Muscle layer of colon (tissue), 2 donors: ENCODE measurements at regions not wholly inside any gene's neighbourhood (a gene's known extent, or its start where the extent isn't known, plus 50 kb on each side); places are given as distances from the start of the nearest gene placed in this dataset.
"Not testable (repeated sequence)": the region's sequence is repeated elsewhere in the genome, so short reads cannot be mapped to it uniquely, and the experiment has no call there.

Source experiments
- H3K27ac ChIP-seq: one replicate; pipeline ENCODE4 v1.7.0; 2013; ENCODE audit warnings: low read depth, mild to moderate bottlenecking, low read length, moderate library complexity
- H3K27me3 ChIP-seq, 2 donors: one replicate each; pipeline ENCODE4 v1.7.0; 2013; ENCODE audit warnings: low read length in 2 of 2, mild to moderate bottlenecking in 2 of 2; ENCODE audit not compliant: insufficient read depth in 2 of 2, control insufficient read depth in 1 of 2
- H3K36me3 ChIP-seq: one replicate; pipeline ENCODE4 v1.7.0; 2013; ENCODE audit warnings: mild to moderate bottlenecking, low read length; ENCODE audit not compliant: insufficient read depth
- H3K4me1 ChIP-seq: one replicate; pipeline ENCODE4 v1.7.0; 2013; ENCODE audit warnings: mild to moderate bottlenecking, low read length; ENCODE audit not compliant: insufficient read depth
- H3K4me3 ChIP-seq, 2 donors: one replicate each; pipeline ENCODE4 v1.7.0; 2013; ENCODE audit warnings: low read length in 2 of 2, low read depth in 1 of 2, mild to moderate bottlenecking in 1 of 2, moderate library complexity in 1 of 2
- H3K9ac ChIP-seq: one replicate; pipeline ENCODE4 v1.7.0; 2013; ENCODE audit warnings: low read length
- H3K9me3 ChIP-seq: one replicate; pipeline ENCODE4 v1.7.0; 2013; ENCODE audit warnings: mild to moderate bottlenecking, low read length
- donor health status: abdominal sarcoma.
- donor health status: Adenocarcinoma of cecum.

DNA sequence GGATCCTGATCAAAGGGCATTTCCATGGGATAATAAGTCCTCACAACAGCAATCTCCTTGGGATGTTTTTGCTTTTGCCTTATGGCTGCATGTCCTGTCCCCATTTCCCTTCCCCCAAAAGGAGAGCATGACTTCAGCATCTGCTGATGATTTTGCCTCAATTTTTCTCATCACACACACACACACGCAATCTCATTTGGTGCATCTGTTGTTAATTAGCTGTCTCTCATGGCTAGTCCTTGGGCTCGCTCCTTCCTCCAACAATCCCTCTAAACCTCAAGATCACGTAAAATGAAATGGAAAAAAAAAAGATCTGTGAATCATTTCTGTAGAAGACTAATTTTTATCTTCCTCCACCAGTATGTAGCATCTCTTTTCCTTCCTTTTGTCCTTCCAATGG, 153.6 kb downstream of the RBMX2 start:
- H3K27ac ChIP-seq: no peak overlapping the region
- peaks cover 5% of the 10 kb centered on the region for H3K4me1 ChIP-seq
- peaks cover 0 to 8% of the 10 kb centered on the region in 2 donors for H3K27me3 ChIP-seq
- H3K36me3 ChIP-seq: no peaks in the 10 kb centered on the region
- no peak overlapping the region for H3K4me3 ChIP-seq
- no peak overlapping the region for H3K9ac ChIP-seq
- no peaks in the 10 kb centered on the region for H3K9me3 ChIP-seq

DNA sequence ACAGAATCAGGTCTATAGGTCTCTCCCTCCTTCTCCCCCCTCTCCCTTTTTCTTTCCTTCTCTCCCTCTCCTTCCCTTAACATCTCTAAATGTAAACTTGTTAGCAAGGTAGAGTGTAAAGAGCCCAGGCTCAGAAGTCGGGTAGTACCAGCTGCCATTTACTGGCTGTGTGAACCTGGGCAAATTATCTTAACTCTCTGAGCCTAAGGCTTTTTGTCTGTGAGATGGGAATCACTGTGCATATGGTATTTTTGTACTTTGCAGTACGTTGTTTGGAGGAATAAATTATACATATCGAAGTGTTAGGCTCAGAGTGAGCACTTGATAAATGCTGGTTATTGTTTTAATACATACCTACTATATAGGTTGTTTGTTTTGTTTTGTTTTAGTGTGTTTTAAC, 154.0 kb downstream of the RBMX2 start:
- Histone ChIP-seq H3K36me3 (no peaks in the 10 kb centered on the region), H3K9ac (no peak overlapping the region), H3K9me3 (no peaks in the 10 kb centered on the region), H3K27me3 (peaks cover 0 to 5% of the 10 kb centered on the region in 2 donors), H3K4me1 (peaks cover 1% of the 10 kb centered on the region), H3K4me3 (no peak overlapping the region), H3K27ac (no peak overlapping the region)

DNA sequence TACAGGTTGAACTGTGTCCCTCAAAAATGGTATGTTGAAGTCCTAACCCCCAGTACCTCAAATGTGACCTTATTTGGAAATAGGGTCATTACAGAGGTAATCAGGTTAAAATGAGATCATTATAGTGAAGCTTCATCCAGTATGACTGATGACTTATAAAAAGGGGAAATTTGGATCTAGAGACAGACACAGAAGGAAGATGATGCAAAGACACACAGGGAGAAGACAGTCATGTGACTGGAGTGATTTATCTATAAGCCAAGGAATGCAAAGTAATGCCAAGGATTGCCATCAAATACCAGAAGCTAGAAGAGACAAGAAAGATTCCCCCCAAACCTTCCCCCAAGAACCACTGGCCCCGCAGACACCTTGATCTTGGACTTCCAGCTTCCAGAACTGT, 155.2 kb downstream of the RBMX2 start:
- Histone ChIP-seq H3K27ac (no peak overlapping the region), H3K4me3 (no peak overlapping the region), H3K36me3 (no peaks in the 10 kb centered on the region), H3K4me1 (no peaks in the 10 kb centered on the region), H3K27me3 (peaks cover 0 to 4% of the 10 kb centered on the region in 2 donors), H3K9ac (no peak overlapping the region), H3K9me3 (no peaks in the 10 kb centered on the region)

DNA sequence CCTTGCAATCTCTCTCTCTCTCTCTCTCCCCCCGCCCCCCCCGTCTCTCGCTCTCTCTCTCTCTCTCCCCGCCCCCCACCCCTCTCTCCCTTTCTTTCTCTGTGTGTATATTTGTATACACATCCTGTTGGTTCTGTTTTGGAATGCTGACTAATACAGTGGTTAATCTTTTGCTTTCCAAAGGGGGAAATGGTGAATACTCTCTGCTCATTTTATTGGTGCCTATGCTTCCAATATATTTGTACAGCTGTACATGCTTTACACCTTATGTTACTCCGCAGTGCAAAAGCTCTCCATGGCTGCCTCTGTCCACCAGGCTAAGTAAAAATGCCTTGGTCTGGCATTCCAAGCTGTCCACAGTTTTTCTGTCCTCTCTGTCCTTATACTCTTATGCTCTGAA, 158.8 kb downstream of the RBMX2 start:
- Histone ChIP-seq H3K4me3 (no peak overlapping the region), H3K27ac (no peak overlapping the region), H3K9me3 (no peaks in the 10 kb centered on the region), H3K9ac (no peak overlapping the region), H3K27me3 (peaks cover 0 to 4% of the 10 kb centered on the region in 2 donors), H3K4me1 (no peaks in the 10 kb centered on the region), H3K36me3 (no peaks in the 10 kb centered on the region)

DNA sequence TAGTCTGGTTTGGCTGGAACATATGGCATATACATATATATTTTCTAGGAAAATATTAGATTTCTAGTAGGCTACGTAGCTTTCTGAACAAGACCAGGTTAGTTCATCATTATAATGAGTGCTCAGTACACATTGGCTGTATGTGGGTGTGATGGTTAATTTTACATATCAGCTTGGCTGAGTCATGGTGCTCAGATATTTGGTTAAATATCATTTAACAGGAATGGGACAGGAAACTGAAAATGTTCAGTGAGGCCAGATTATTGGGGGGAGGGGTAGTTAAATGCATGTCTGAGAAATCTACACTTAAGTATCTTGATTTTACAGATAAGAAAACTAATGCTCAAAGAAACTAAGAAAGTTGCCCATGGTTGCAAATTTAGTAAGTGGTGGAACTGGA, 160.1 kb downstream of the RBMX2 start:
- peaks cover 0 to 4% of the 10 kb centered on the region in 2 donors for H3K27me3 ChIP-seq
- H3K27ac ChIP-seq: no peak overlapping the region
- H3K4me1 ChIP-seq: no peaks in the 10 kb centered on the region
- H3K9me3 ChIP-seq: no peaks in the 10 kb centered on the region
- H3K36me3 ChIP-seq: no peaks in the 10 kb centered on the region
- no peak overlapping the region for H3K4me3 ChIP-seq
- H3K9ac ChIP-seq: no peak overlapping the region

DNA sequence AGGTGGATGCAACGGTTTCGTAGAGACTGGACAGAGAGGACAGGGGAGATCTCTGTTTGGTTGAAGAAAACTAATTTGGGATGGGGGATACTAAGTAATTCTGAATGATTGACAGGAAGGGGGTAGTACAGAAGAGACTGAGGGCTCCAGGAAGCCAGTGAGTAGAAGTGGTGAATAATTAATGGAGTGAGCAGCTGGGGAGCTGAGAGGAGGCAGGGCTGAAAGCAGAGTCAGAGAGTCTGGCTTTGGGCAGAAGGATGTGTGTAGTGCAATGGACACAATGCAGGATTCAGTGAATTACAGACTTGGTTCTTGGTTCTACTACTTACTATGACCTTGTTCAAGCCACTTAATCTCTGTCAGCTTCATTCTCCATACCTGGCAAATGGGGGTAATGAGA, 161.7 kb downstream of the RBMX2 start:
- no peak overlapping the region for H3K9ac ChIP-seq
- peaks cover 0 to 4% of the 10 kb centered on the region in 2 donors for H3K27me3 ChIP-seq
- no peak overlapping the region for H3K4me3 ChIP-seq
- no peaks in the 10 kb centered on the region for H3K36me3 ChIP-seq
- H3K27ac ChIP-seq: no peak overlapping the region
- H3K9me3 ChIP-seq: no peaks in the 10 kb centered on the region
- H3K4me1 ChIP-seq: no peaks in the 10 kb centered on the region

DNA sequence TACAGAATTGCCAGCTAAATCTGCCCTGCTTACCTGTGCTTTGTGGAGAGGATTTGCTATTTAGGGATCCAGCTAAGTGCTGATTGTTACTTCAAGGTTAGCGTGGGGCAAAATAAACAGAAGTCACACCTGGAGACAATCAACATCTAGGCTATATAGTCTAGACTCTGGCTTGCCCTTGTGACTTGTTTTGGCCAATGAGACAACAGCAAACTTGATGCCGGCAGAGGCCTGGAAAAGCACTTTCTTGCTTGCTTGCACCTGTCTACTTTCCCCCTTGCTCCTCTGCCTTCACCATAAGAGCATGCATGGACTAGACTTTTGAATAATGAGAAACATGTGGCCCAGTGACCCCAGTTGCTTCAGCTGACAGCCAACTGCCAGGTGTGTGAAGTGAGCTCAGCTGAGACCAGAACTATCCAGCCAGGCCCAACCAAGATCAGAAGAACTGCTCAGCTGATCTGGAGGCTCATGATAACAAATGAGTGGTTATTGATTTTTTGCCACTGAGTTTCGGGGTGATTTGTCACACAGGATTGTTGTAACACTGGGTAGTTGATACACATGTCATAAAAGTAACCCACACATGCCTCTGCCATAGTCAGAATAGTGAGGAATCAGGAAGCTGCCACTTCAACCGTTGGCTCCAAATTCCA, 164.4 kb downstream of the RBMX2 start:
- Histone ChIP-seq H3K4me1 (no peaks in the 10 kb centered on the region), H3K9me3 (no peaks in the 10 kb centered on the region), H3K27me3 (no peaks in the 10 kb centered on the region), H3K27ac (no peak overlapping the region), H3K9ac (no peak overlapping the region), H3K36me3 (no peaks in the 10 kb centered on the region), H3K4me3 (no peak overlapping the region)

DNA sequence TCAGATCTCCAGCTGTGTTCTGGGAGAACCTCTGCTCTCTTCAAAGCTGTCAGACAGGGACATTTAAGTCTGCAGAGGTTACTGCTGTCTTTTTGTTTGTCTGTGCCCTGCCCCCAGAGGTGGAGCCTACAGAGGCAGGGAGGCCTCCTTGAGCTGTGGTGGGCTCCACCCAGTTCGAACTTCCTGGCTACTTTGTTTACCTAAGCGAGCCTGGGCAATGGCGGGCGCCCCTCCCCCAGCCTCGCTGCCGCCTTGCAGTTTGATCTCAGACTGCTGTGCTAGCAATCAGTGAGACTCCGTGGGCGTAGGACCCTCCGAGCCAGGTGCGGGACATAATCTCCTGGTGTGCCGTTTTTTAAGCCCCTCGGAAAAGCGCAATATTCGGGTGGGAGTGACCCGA, 171.2 kb downstream of the RBMX2 start:
- H3K4me3 ChIP-seq, H3K9me3 ChIP-seq, H3K27me3 ChIP-seq, H3K27ac ChIP-seq, H3K4me1 ChIP-seq, H3K9ac ChIP-seq, H3K36me3 ChIP-seq: not testable (repeated sequence)
